Testis (tissue), 2 donors: ENCODE measurements at regions not wholly inside any gene's neighbourhood (a gene's known extent, or its start where the extent isn't known, plus 50 kb on each side); places are given as distances from the start of the nearest gene placed in this dataset.

Source experiments
- DNase-seq: peaks from one replicate; pipeline ENCODE4 v3.0.0-alpha.2; 2019
- H3K27ac ChIP-seq, 2 donors: fragments of 200-600 bp; sonication (generic); one replicate each; pipeline ENCODE4 v1.5.1; 2019
- H3K27me3 ChIP-seq: fragments of 200-600 bp; sonication (generic); one replicate; pipeline ENCODE4 v1.5.1; 2019
- H3K36me3 ChIP-seq: fragments of 200-600 bp; sonication (generic); one replicate; pipeline ENCODE4 v1.5.1; 2017; ENCODE audit warnings: low read depth; ENCODE audit errors: missing control alignments
- H3K4me1 ChIP-seq: fragments of 200-600 bp; sonication (generic); one replicate; pipeline ENCODE4 v1.5.1; 2019
- H3K4me3 ChIP-seq, 2 donors: fragments of 200-600 bp; sonication (generic); one replicate each; pipeline ENCODE4 v1.5.1; 2017 to 2019
- H3K9me3 ChIP-seq: fragments of 200-600 bp; sonication (generic); one replicate; pipeline ENCODE4 v1.5.1; 2017
- POLR2A ChIP-seq: fragments of 450-650 bp; IDR thresholded peaks from one replicate; pipeline ENCODE4 v1.6.1; 2017; ENCODE audit warnings: antibody characterized with exemption, mild to moderate bottlenecking, moderate library complexity
- WGBS, 2 donors: methylation state at CpG; one replicate each; pipeline ENCODE4 v1.1.5; 2018; 5-methylcytosine and 5-hydroxymethylcytosine counted together
- intact Hi-C: fragments of 100-400 bp; cut with DNase I; formaldehyde crosslinking; loops from one replicate; pipeline ENCODE4 v1.15.1; 2023; ENCODE audit warnings: low total_unique reads
- TF ChIP-seq, protein P1 (sequence below), 3 experiments: fragments of 450-650 bp in 2 of 3; fragments of 200-600 bp in 1 of 3; sonication (generic) in 1 of 3; IDR thresholded peaks; one replicate each; pipeline ENCODE4 v1.5.1; 2016 to 2019; ENCODE audit warnings: antibody characterized with exemption in 3 of 3, mild to moderate bottlenecking in 2 of 3, moderate library complexity in 1 of 3

- Histone ChIP-seq H3K27ac (no peak overlapping the region), H3K36me3 (no peaks in the 10 kb centered on the region), H3K4me1 (no peaks in the 10 kb centered on the region), H3K4me3 (no peak overlapping the region), H3K27me3 (no peaks in the 10 kb centered on the region), H3K9me3 (no peaks in the 10 kb centered on the region)
- intact Hi-C loops = no loop called here
- no peak for DNase-seq
- no peak for TF ChIP-seq POLR2A
- TF ChIP-seq, protein P1, sequence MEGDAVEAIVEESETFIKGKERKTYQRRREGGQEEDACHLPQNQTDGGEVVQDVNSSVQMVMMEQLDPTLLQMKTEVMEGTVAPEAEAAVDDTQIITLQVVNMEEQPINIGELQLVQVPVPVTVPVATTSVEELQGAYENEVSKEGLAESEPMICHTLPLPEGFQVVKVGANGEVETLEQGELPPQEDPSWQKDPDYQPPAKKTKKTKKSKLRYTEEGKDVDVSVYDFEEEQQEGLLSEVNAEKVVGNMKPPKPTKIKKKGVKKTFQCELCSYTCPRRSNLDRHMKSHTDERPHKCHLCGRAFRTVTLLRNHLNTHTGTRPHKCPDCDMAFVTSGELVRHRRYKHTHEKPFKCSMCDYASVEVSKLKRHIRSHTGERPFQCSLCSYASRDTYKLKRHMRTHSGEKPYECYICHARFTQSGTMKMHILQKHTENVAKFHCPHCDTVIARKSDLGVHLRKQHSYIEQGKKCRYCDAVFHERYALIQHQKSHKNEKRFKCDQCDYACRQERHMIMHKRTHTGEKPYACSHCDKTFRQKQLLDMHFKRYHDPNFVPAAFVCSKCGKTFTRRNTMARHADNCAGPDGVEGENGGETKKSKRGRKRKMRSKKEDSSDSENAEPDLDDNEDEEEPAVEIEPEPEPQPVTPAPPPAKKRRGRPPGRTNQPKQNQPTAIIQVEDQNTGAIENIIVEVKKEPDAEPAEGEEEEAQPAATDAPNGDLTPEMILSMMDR (IDR thresholded peaks at IDR 0.05) = no peak
- WGBS, 2 donors = 78 to 86% methylated on average over 5 to 8 of the region's 8 CpGs
Observed at GRCh38 chr2:121159291-121160071, 125.5 kb downstream of the TFCP2L1 start.

GRCh38 chr2:121160366-121160765, 124.6 kb downstream of the TFCP2L1 start:
- no peak for DNase-seq
- Histone ChIP-seq H3K4me1 (no peaks in the 10 kb centered on the region), H3K36me3 (no peaks in the 10 kb centered on the region), H3K9me3 (no peaks in the 10 kb centered on the region), H3K27ac (no peak overlapping the region), H3K4me3 (no peak overlapping the region), H3K27me3 (no peaks in the 10 kb centered on the region)
- intact Hi-C loops = no loop called here
- WGBS, 2 donors = 78 to 83% methylated on average over 4 of the region's 4 CpGs
- TF ChIP-seq POLR2A = no peak
- TF ChIP-seq, protein P1 (IDR thresholded peaks at IDR 0.05) = no peak

DNA sequence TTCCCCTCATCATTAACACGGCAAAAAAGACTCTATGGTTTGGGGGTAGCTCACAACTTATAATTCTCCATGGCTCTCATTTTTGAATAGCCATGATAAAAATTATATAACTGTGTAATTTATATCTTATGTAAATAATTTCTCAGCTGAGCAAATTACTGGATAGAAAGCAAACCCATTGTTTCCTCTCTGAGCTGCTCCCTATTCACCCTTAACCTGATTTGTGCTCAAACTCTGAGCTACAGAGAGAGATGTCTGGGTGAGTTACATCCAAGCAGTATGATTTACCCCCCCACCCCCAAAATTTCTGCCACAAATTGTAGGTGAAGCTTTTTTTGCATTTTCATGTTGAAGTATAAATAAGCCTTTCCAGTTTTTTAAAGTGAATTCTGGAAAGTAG, 123.7 kb downstream of the TFCP2L1 start:
- no peaks in the 10 kb centered on the region for H3K36me3 ChIP-seq
- no peak for DNase-seq
- no peak overlapping the region for H3K27ac ChIP-seq
- H3K9me3 ChIP-seq = no peaks in the 10 kb centered on the region
- no peak overlapping the region for H3K4me3 ChIP-seq
- 80 to 83% methylated on average over 1 of the region's 1 CpG for WGBS, 2 donors
- intact Hi-C loops = no loop called here
- no peaks in the 10 kb centered on the region for H3K4me1 ChIP-seq
- H3K27me3 ChIP-seq = no peaks in the 10 kb centered on the region
- TF ChIP-seq POLR2A = no peak
- TF ChIP-seq, protein P1 (IDR thresholded peaks at IDR 0.05) = no peak

DNA sequence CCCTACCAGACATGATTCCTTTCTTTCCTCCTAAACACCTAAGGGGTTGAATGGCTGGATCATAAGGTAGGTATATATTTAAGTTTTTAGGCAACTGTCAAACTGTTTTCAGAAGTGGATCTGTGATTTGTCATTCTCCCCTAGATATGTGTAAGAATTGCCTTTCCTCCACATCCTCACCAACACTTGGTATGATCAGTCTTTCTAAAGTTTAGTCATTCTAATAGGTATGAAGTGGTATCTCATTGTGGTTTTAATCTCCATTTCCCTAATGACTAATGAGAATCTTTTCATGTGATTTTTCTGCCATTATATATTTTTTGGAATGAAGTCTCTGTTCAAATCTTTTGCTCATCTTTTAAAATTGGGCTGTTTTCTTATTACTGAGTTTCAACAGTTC, 122.1 kb downstream of the TFCP2L1 start:
- no peak overlapping the region for H3K4me3 ChIP-seq
- H3K27me3 ChIP-seq = no peaks in the 10 kb centered on the region
- H3K9me3 ChIP-seq = no peaks in the 10 kb centered on the region
- TF ChIP-seq, protein P1 (IDR thresholded peaks at IDR 0.05) = no peak
- TF ChIP-seq POLR2A = no peak
- DNase-seq = no peak
- no peaks in the 10 kb centered on the region for H3K36me3 ChIP-seq
- intact Hi-C loops = no loop called here
- H3K27ac ChIP-seq = no peak overlapping the region
- no peaks in the 10 kb centered on the region for H3K4me1 ChIP-seq

DNA sequence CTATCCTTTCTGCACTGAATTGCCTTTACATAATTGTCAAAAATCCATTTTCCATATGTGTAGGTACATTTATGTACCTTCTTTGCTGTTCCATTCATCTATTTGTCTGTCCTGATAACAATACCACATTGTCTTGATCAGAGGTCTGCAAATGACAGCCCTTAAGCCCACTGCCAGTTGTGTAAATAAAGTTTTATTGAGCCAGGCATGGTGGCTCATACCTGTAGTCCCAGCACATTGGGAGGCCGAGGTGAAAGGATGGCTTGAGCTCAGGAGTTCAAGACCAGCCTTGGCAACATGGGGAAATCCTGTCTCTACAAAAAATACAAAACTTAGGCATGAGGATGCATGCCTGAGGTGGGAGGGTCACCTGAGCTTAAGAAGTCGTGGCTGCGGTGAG, 121.0 kb downstream of the TFCP2L1 start:
- intact Hi-C loops = no loop called here
- Histone ChIP-seq H3K27me3 (no peaks in the 10 kb centered on the region), H3K36me3 (no peaks in the 10 kb centered on the region), H3K4me3 (no peak overlapping the region), H3K4me1 (no peaks in the 10 kb centered on the region), H3K27ac (no peak overlapping the region), H3K9me3 (no peaks in the 10 kb centered on the region)
- WGBS, 2 donors = 86 to 95% methylated on average over 3 of the region's 3 CpGs
- DNase-seq = no peak
- no peak for TF ChIP-seq POLR2A
- TF ChIP-seq, protein P1 (IDR thresholded peaks at IDR 0.05) = no peak
